ENCODE measurements at regions not wholly inside any gene's neighbourhood (a gene's known extent, or its start where the extent isn't known, plus 50 kb on each side); places are given as distances from the start of the nearest gene placed in this dataset.

DNA sequence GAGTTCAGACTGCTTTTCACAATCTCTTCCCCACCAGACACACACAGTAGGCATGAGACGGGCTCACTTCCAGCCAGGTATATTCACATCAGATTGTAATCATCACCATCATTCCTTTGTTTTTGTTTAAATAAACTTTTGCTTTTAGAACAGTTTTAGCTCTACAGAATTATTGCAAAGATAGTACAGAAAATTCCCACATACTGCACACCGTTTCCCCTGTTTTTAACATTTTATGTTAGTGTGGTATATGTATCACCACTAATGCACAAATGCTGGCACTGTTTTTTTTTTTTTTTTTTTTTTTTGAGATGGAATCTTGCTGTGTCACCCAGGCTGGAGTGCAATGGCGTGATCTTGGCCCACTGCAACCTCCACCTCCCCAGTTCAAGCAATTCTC, 83.3 kb upstream of the ANO1 start:
- TF ChIP-seq CTCF (conservative IDR thresholded peaks at IDR 0.05 in 1 of 2, IDR thresholded peaks at IDR 0.05 in 1 of 2; ENCODE audit: low read depth in 1 of 2, low read length in 2 of 2): no peak
- no peak for TF ChIP-seq EZH2 (IDR thresholded peaks at IDR 0.05; ENCODE audit: low read length, missing control alignments)

All from fibroblast of lung (primary cell).